Effector CD8-positive, alpha-beta T cell (primary cell): ENCODE measurements at regions not wholly inside any gene's neighbourhood (a gene's known extent, or its start where the extent isn't known, plus 50 kb on each side); places are given as distances from the start of the nearest gene placed in this dataset.

Experiments used
- DNase-seq: peaks from one replicate; lab custom pipeline; 2025; lab: John Stamatoyannopoulos, UW

- no peak for DNase-seq
Observed at GRCh38 chr7:113460067-113460466, 341.7 kb upstream of the SMIM30 start.

DNA sequence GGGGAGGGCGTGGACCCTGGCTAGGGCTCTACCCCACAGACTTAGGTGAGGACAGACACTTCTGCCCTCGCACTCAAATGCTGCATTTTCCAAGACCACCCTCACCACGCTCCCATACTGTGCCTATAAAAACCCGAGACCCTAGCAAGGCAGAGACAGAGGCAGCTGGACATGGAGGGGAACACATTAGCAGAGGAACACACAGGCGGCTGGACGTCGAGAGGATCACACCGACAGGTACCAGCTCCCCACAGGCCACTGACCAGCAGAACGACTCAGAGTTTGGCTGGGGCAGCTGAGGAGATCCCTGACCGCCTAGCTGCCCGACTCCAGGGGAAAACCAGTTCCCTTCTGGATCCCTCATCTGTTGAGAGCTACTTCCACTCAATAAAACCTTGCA lies 338.2 kb upstream of the SMIM30 start:
- no peak for DNase-seq

DNA sequence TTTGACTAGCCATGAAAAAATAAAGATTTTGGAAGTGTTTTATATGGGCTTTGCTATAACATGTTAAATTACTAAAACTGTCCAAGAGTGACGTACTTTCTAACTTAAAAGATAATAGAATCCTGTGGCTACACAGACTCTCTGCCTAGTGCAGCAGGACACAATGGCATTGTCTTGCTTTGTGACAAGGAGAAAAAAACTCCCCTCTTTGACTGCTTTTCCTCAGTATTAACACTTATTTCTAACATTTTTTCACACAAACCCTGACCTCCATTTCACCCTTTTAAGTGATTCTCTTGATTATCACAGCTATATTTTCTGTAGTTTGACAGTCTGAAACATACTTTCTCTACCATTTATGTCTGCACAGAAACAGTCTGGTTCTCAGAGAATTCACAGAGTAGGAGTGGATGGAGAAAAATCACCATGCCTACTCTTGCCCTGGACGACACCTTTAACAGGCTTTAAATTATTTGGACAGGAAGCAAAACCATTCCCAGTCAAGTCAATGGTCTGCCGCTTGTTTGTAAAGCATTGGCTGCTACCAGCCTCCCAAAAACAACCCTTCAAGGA lies 336.3 kb upstream of the SMIM30 start:
- no peak for DNase-seq

- no peak for DNase-seq
Observed at GRCh38 chr7:113452245-113452644, 333.9 kb upstream of the SMIM30 start.

DNA sequence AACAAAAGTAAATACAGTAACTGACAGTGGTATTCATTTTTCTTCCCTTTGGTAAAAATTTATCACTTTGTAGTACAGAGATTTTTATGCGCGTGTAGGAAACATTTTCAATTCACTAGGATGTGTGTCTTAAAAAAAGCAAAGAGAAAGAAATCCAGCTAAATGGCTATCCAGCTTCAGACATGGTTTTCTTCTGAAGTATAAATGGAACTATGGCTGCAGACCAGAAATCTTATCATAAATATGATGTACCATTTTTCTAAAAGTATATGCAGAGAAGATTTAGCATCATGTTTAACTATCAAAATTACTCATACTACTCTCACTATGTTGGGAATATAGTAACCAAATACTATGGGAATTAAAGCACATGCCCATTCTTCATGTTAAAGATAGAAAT lies 328.4 kb upstream of the SMIM30 start:
- DNase-seq = no peak

DNA sequence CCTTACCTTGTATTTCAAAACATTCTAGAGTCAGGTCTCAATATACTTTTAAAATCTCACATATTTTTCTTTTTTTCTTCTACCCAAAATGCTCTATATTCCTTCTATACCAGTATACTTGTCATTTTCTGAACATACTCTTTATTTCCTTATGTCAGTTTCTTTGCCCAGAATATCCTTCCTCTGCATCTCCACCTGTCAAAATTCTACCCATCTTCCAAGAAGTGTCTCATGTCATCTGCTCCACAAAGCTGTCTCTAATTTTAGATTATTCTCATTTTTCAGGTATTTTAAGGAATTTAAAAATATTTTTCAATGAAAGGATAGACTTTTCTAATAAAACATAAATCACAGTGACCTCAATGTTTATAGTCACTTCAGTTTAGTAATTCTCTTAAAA lies 328.0 kb upstream of the SMIM30 start:
- no peak for DNase-seq

- no peak for DNase-seq
Observed at GRCh38 chr7:113444261-113444660, 325.9 kb upstream of the SMIM30 start.

GRCh38 chr7:113440173-113440572 lies 321.8 kb upstream of the SMIM30 start:
- DNase-seq = no peak

DNA sequence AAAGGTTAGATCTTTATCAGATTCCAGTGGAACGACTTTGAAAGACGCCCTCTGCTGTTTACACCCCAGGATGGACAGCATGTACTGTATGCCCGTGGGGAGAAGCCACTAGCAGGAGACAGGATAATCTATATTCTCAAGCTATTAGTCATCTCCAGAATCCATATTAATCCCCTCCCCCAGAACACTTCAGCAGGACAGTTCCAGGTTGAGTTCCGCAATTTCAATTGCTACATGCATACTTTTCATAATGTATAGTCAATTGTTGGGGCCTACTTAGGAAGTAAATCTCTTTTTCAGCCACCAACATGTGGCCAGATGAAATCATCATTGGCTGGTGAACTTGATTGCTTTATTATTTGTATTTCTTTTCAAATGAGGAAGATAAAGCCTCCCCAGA lies 313.1 kb upstream of the SMIM30 start:
- no peak for DNase-seq

DNA sequence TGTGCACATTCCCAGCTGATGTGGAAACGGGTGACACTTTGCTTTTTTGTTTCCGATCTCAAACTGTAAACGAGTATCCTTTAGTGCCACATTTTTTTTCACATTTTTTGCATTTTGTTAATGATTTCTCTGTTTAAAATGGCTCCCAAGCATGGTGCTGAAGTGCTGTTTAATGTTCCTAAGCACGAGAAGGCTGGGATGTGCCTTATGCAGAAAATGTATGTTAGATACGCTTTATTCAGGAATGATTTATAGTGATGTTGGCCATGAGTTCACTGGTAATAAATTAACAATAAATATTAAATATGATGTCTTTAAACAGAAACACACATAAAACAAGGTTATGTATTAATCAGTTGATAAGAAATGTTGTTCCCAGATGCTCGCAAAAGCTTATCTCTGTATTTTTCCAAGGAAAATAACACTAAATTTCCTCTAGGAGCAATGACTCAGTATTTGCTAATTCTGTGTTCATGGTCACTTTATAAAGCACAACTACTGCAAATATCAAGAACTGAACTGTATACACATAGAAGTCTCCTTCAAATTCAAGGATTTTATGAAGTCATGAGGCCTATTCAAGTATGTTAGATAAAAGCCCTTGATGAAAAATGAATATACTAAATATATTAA lies 305.9 kb upstream of the SMIM30 start:
- no peak for DNase-seq

- DNase-seq = peak; percentile 49
Observed at GRCh38 chr7:113421696-113422330, 303.5 kb upstream of the SMIM30 start.

- DNase-seq = no peak
Observed at GRCh38 chr7:113414401-113415035, 296.2 kb upstream of the SMIM30 start.

DNA sequence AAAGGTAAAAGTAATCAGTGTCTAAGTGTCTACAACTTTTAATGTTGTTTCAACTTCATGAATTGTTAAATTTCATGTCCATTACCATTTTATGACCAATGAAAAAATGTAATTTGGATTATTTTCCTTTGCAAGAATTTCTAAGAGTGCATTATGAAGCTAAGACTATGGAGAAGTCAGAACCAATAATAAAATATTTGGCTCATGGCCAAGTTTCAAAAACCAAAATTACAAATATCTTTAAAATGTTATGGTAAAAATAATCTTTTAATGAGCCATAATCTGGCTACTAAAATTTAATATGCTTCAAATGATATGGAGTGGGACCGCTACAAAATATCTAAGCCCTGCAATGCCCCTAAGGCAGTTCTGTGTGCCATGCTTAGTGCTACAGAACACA lies 294.1 kb upstream of the SMIM30 start:
- DNase-seq = no peak

- no peak for DNase-seq
Observed at GRCh38 chr7:113410796-113411195, 292.4 kb upstream of the SMIM30 start.

DNA sequence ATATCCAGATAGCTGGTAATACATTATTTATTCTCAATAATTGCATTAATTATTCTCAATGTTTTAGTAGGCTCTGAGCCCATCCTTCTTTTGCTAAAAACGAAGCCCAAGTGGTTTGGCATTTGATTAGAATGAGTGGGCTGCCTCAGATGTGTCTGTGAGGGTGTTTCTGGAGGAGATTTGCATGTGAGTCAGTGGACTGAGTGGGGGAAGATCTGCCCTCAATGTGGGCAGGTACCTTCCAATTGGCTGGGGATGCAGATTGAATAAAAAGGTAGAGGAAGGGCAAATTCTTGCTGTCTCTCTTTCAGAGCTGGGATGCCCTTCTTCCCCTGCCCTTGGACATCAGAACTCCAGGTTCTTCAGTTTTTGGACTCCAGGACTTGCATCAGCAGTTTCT lies 290.6 kb upstream of the SMIM30 start:
- no peak for DNase-seq

DNA sequence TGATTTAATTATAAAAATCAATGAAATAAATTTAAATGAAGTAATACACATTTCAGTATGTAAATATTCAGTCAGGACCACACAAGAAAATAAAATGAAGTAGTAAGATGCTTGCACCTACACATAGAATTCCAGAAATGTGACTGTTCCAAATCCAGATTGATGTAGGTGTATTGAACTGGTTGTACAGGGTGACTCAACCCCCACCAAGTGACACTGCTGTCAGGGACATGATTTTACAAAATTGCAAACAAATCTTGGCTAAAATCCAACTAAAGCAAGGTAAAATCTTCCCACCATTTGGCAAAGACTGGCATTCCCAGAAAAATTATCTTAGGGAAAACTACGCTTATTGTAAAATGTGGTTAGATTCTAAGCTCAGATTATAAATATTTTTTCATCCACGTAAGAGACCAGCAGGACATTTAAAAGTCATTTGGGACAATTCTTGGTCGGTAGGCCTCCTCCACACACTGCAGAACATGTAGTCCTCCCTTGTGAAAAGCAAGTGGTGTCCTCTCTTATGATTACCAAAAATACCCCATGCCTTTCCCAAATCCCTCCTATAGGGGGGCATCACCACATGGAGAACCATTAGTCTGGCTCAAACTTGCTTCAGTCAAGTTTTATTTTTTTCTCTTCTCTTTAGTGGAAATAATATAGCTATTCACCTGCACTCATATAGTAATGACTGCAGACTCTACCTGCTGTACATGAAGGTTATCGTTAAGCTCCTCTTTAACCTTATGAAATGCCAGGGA lies 287.1 kb upstream of the SMIM30 start:
- DNase-seq = no peak

DNA sequence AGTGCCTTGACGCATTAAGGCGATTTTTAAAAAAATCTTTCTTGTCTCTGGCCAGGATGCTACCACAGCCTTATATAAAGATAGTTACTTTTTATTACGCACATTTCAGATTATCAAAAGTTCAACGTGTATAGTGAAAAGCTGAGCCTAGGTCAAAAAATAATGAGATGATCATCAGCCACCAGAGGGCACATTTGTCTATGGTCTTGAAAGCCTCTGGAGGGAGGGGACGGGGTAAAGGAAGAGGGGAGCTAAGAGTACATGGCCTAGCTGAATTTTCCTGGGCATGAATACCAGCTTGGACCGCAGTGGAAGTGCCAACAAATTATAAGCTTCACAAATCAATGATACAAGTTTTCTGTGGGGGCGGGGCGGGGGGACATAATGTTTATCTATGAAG lies 285.9 kb upstream of the SMIM30 start:
- DNase-seq = no peak

DNA sequence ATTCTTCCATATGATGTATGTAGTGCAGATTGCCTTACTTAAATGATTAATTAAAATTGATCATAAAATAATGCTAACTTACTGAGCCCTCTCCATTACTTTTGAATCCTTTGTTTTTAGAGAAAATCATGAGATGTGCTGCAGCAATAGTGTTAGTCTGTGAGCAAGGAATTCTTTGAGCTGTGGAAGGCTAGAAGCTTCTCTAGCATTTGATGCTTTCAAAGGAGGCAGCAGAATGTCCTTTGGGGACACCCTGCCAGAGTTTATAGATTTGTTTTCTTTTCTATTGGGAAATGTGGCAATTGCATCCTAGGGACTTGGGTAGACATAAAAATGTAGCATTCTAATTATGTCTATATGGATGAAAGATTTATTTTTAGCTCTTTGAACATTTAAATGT lies 284.1 kb upstream of the SMIM30 start:
- no peak for DNase-seq

- DNase-seq = no peak
Observed at GRCh38 chr7:113402005-113402404, 283.7 kb upstream of the SMIM30 start.

DNA sequence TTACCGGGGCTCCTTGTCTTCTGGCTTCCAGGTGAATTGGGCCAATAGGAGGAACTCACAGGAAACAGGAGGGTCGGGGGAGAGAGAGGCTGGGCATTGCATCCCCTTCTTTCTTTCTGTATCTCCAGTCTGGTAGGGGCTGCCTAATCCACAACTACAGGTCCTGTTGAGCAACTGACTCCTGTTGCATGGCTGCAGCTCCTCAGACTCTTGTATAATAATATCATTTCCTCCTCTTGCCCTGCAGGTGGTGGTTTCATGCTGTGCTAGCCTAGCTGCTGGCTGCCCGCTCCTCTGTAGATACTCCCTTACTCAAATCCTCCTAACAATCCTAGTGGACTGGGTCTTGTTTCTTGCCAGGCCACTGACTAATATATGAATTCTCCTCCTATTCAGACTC lies 276.5 kb upstream of the SMIM30 start:
- no peak for DNase-seq

DNA sequence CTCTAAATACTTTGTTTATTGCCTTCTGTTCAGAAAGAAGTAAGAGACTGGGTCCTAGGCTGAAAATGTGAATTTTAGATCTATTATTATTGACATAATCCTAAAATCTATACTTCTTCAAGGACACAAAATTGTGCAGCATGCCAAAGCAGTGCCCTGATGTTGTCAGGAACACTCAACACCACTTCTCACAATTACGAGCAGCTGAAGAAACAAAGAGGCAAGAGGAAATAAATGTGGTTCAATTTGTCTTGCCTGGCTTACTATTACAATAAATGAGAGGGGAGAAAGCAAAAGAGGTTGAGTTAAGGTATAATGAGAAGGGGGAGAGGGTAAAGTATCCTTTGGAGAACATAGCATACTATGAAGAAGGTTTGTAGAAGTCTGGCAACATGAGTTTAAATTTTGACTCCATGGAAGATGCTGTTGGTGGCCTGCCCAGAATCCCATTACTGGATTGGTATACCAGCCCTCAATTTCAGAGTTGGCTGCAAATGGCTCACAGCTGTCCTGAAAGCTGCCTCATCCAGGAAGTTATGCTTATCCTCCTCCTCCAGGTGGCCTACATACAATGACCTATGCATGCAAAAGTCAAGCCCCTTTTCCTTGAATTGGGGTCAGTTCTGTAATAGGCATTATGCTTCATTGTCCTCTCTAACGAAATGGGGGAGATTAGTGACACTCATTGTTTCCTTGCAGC lies 274.6 kb upstream of the SMIM30 start:
- DNase-seq = no peak

DNA sequence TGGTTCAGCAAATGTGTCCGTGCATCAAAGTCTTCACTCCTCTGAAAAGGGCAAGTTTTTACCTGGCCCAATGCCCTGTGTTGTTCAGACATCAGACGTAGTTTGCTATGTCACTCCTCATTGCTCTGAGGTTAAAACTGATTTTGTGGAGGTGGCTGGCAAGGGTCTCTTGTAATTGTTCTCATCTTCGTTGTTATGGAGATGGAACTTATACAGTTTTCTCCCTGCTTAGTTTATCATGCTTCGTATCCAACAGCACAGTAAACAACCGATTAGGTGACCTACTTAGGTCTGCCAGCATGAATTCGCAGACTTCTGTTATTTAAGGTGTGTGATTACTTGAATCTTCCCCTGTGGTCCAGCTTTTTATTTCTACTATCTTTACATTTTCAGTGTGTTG lies 274.1 kb upstream of the SMIM30 start:
- DNase-seq = no peak
